Fibroblast of mammary gland (primary cell): ENCODE measurements at regions not wholly inside any gene's neighbourhood (a gene's known extent, or its start where the extent isn't known, plus 50 kb on each side); places are given as distances from the start of the nearest gene placed in this dataset.
"Not testable (repeated sequence)": the region's sequence is repeated elsewhere in the genome, so short reads cannot be mapped to it uniquely, and the experiment has no call there.

Experiments
- DNase-seq: peaks from one replicate; pipeline ENCODE4 v3.0.0-alpha.2; 2010; ENCODE audit warnings: low read depth
- H3K4me3 ChIP-seq: 2 replicates; pipeline ENCODE4 v1.5.1; 2011; ENCODE audit warnings: low read depth, mild to moderate bottlenecking, low read length, moderate library complexity; ENCODE audit not compliant: control insufficient read depth
- CTCF ChIP-seq: conservative IDR thresholded peaks from 2 replicates; pipeline ENCODE4 v1.5.1; 2011; ENCODE audit warnings: low read depth, low read length, inconsistent platforms; ENCODE audit not compliant: control insufficient read depth, insufficient read depth

- no peak for TF ChIP-seq CTCF
- DNase-seq: no peak
- H3K4me3 ChIP-seq: no peak overlapping the region
These were observed 117.4 kb downstream of the ZNF365 start for GRCh38 chr10:62491597-62491996.

GRCh38 chr10:62492012-62492869 lies 118.1 kb downstream of the ZNF365 start:
- TF ChIP-seq CTCF: peak; percentile 74
- DNase-seq: peak; percentile 74
- H3K4me3 ChIP-seq: no peak overlapping the region

- no peak for DNase-seq
- H3K4me3 ChIP-seq: no peak overlapping the region
- TF ChIP-seq CTCF: no peak
These were observed 118.7 kb downstream of the ZNF365 start for GRCh38 chr10:62492870-62493180.

GRCh38 chr10:62496925-62497324 lies 122.8 kb downstream of the ZNF365 start:
- DNase-seq: no peak
- no peak for TF ChIP-seq CTCF
- no peak overlapping the region for H3K4me3 ChIP-seq

- DNase-seq: no peak
- TF ChIP-seq CTCF: no peak
- H3K4me3 ChIP-seq: no peak overlapping the region
These were observed 124.1 kb downstream of the ZNF365 start for GRCh38 chr10:62498271-62498670.

GRCh38 chr10:62500116-62500515 lies 125.9 kb downstream of the ZNF365 start:
- DNase-seq, H3K4me3 ChIP-seq: not testable (repeated sequence)

- peak; percentile 80 for DNase-seq
- no peak for TF ChIP-seq CTCF
- no peak overlapping the region for H3K4me3 ChIP-seq
These were observed 127.4 kb downstream of the ZNF365 start for GRCh38 chr10:62501547-62501946.
